ENCODE measurements at regions not wholly inside any gene's neighbourhood (a gene's known extent, or its start where the extent isn't known, plus 50 kb on each side); places are given as distances from the start of the nearest gene placed in this dataset.

- Histone ChIP-seq H4K20me1 (ENCODE audit: control insufficient read depth, insufficient read depth, insufficient read length) (no peaks in the 10 kb centered on the region), H3T11ph (ENCODE audit: low read length) (no peak overlapping the region), H2BK15ac (ENCODE audit: low read depth, low read length) (no peak overlapping the region), H3K14ac (ENCODE audit: insufficient read depth, low read length) (no peak overlapping the region), H3K4ac (ENCODE audit: low read depth, low read length) (no peak overlapping the region), H4K8ac (replicated peaks; ENCODE audit: insufficient read length, low read depth, low read length) (no peak overlapping the region), H2BK5ac (ENCODE audit: insufficient read length, low read length) (no peak overlapping the region), H2AFZ (ENCODE audit: low read length) (no peak overlapping the region), H3K79me2 (ENCODE audit: insufficient read depth, low read length) (no peaks in the 10 kb centered on the region), H3K23me2 (ENCODE audit: insufficient read length, low read depth, low read length, poor library complexity, severe bottlenecking) (no peaks in the 10 kb centered on the region), H3K9me3 (ENCODE audit: control insufficient read depth, low read depth, low read length) (no peaks in the 10 kb centered on the region), H4K5ac (ENCODE audit: insufficient read length, low read depth, low read length) (no peak overlapping the region), H4K91ac (ENCODE audit: insufficient read length, low read depth, low read length) (no peak overlapping the region), H2BK12ac (ENCODE audit: insufficient read length, low read depth, low read length) (no peak overlapping the region), H2BK120ac (ENCODE audit: low read depth, low read length, poor library complexity, severe bottlenecking) (no peak overlapping the region), H2BK20ac (ENCODE audit: low read depth, low read length, poor library complexity, severe bottlenecking) (no peak overlapping the region), H3K4me1 (ENCODE audit: insufficient read depth, low read length) (0 out of 2 replicates have a peak, but pooled peaks cover 3% of the 10 kb centered on the region), H3K9ac (ENCODE audit: extremely low read depth, insufficient read length, low read length) (no peak overlapping the region), H3K23ac (ENCODE audit: insufficient read length, low read depth, low read length) (no peak overlapping the region), H3K4me2 (ENCODE audit: insufficient read depth, insufficient read length, low read length) (no peak overlapping the region), H3K56ac (ENCODE audit: insufficient read length, low read depth, low read length) (no peak overlapping the region), H3K27me3 (ENCODE audit: insufficient read depth, low read length) (no peaks in the 10 kb centered on the region), H3K79me1 (ENCODE audit: insufficient read depth, low read depth, low read length, poor library complexity, severe bottlenecking) (peaks cover 6% of the 10 kb centered on the region), H3K18ac (ENCODE audit: insufficient read length, low read depth, low read length) (no peak overlapping the region), H3K27ac (ENCODE audit: insufficient read length, low read depth, low read length) (no peak overlapping the region), H2AK5ac (ENCODE audit: insufficient read length, low read length) (no peak overlapping the region)
- WGBS (ENCODE audit: extremely low coverage, insufficient read length, low lambda C conversion rate): no CpG with 5 or more reads among the region's 1 CpG
- no peaks in the 10 kb centered on the region for H3K27me3 Mint-ChIP-seq (ENCODE audit: low read depth)
- H3K36me3 Mint-ChIP-seq (ENCODE audit: insufficient read depth in 1 of 3, low read depth in 3 of 3): peaks cover 0 to 5% (median 0%) of the 10 kb centered on the region in 3 experiments; a peak in 3 of 7 replicates
- H3K4me1 Mint-ChIP-seq: peaks cover 6 to 15% of the 10 kb centered on the region in 2 experiments
- H3K4me3 Mint-ChIP-seq: no peak overlapping the region
- no peak for TF ChIP-seq CTCF (conservative IDR thresholded peaks at IDR 0.05)
- no peak overlapping the region; a peak in 1 of 7 replicates for H3K27ac Mint-ChIP-seq
- H3K9me3 Mint-ChIP-seq: no peaks in the 10 kb centered on the region
- DNase-seq: no peak
These were observed 306.3 kb downstream of the PRL start for GRCh38 chr6:21990577-21990976.
